CD4-positive, alpha-beta T cell (primary cell): ENCODE measurements at regions not wholly inside any gene's neighbourhood (a gene's known extent, or its start where the extent isn't known, plus 50 kb on each side); places are given as distances from the start of the nearest gene placed in this dataset.

Source experiments
- ATAC-seq: fragments of 200-7000 bp; cut with Tn5 transposase; one replicate; pipeline ENCODE4 v1.10.0; 2022; ENCODE audit warnings: mild to moderate bottlenecking; ENCODE audit not compliant: poor library complexity
- CTCF ChIA-PET: fragments of 350-600 bp; sonication (Branson Sonifier 250); formaldehyde crosslinking; loops from one replicate; lab custom pipeline; 2021; ENCODE audit warnings: antibody characterized with exemption, inconsistent platforms; lab: Charles Lee
- POLR2A ChIA-PET: fragments of 350-600 bp; sonication (Branson Sonifier 250); formaldehyde crosslinking; loops from one replicate; lab custom pipeline; 2021; ENCODE audit warnings: antibody characterized with exemption, inconsistent platforms; lab: Charles Lee
- DNase-seq, 14 experiments: peaks; one replicate each; pipeline ENCODE4 v3.0.0-alpha.2; 2013 to 2020; ENCODE audit warnings: mixed read lengths in 2 of 14
- H3K27ac ChIP-seq, 2 donors: one replicate each; pipeline versions ENCODE4 v1.5.1 to v1.7.0; 2013; ENCODE audit warnings: low read length in 2 of 2, low read depth in 1 of 2, mild to moderate bottlenecking in 1 of 2
- H3K27me3 ChIP-seq, 2 experiments: 1 replicate in 1 of 2; 2 replicates in 1 of 2; pipeline versions ENCODE4 v1.6.1 to v1.7.0; 2013; ENCODE audit warnings: low read length in 2 of 2, control low read depth in 1 of 2, mild to moderate bottlenecking in 1 of 2, moderate library complexity in 1 of 2; ENCODE audit not compliant: insufficient read depth in 2 of 2, control insufficient read depth in 1 of 2
- H3K36me3 ChIP-seq: one replicate; pipeline ENCODE4 v1.6.1; 2013; ENCODE audit warnings: low read length, control low read depth; ENCODE audit not compliant: insufficient read depth
- H3K4me1 ChIP-seq: one replicate; pipeline ENCODE4 v1.6.1; 2013; ENCODE audit warnings: low read length, control low read depth; ENCODE audit not compliant: insufficient read depth
- H3K4me3 ChIP-seq: one replicate; pipeline ENCODE4 v1.5.1; 2013; ENCODE audit warnings: mild to moderate bottlenecking, low read length, moderate library complexity
- H3K9me3 ChIP-seq, 2 experiments: 1 replicate in 1 of 2; 2 replicates in 1 of 2; pipeline versions ENCODE4 v1.6.1 to v1.7.0; 2013; ENCODE audit warnings: low read length in 2 of 2, mild to moderate bottlenecking in 2 of 2, control low read depth in 1 of 2, moderate library complexity in 1 of 2; ENCODE audit not compliant: control insufficient read depth in 1 of 2, insufficient read depth in 1 of 2
- H3K27ac Mint-ChIP-seq: one replicate; pipeline ENCODE4 v1.8.0; 2020; ENCODE audit warnings: mixed read lengths
- H3K27me3 Mint-ChIP-seq: one replicate; pipeline ENCODE4 v1.8.0; 2021; ENCODE audit warnings: mixed read lengths
- H3K36me3 Mint-ChIP-seq: one replicate; pipeline ENCODE4 v1.8.0; 2021; ENCODE audit warnings: low read depth, mixed read lengths
- H3K4me1 Mint-ChIP-seq: one replicate; pipeline ENCODE4 v1.8.0; 2021; ENCODE audit warnings: low read depth, mixed read lengths
- H3K4me3 Mint-ChIP-seq: one replicate; pipeline ENCODE4 v1.8.0; 2020; ENCODE audit warnings: mild to moderate bottlenecking, mixed read lengths
- H3K9me3 Mint-ChIP-seq: one replicate; pipeline ENCODE4 v1.8.0; 2020; ENCODE audit warnings: mixed read lengths
- intact Hi-C, 2 experiments: fragments of 100-400 bp; cut with DNase I in 1 of 2; cut with micrococcal nuclease in 1 of 2; formaldehyde crosslinking; loops; one replicate each; pipeline versions ENCODE4 v1.15.1 to v1.9.0; 2023 to 2025; cut with DNase I, micrococcal nuclease
- TF ChIP-seq, protein P1 (sequence below): fragments of 200-600 bp; IDR thresholded peaks from one replicate; pipeline ENCODE4 v1.8.0; 2022; ENCODE audit warnings: antibody characterized with exemption, mild to moderate bottlenecking

DNA sequence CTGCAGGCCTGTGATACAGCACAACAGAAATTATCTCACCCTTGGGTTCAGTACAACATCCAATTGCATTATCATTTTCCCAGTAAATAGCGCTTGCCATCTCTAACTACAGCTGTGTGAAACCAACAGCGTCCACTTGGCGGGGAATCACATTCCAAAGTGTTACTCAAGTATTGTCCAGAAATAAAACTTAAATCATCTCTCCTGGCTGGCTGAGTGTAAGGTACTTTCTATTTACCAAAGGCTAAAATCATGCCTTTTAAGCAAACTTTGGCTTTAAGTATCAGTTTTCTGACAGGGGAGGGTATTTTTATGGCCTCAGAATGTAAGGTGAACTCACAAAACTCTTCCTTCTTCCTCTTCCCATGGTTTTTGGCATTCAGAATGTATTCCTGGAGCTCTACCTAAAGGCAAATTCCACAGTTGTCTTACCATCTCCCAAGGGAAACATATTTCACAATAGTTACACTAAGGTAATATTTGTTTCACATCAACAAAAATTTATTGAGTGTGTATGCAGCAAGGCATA, 205.6 kb upstream of the MPDZ start:
- Histone ChIP-seq H3K27ac (no peak overlapping the region), H3K27me3 (no peaks in the 10 kb centered on the region), H3K4me3 (no peak overlapping the region), H3K4me1 (no peaks in the 10 kb centered on the region), H3K9me3 (no peaks in the 10 kb centered on the region), H3K36me3 (no peaks in the 10 kb centered on the region)
- ATAC-seq, result no peak
- POLR2A ChIA-PET, result no interaction called here
- Mint-ChIP-seq H3K4me3 (no peak overlapping the region), H3K4me1 (no peaks in the 10 kb centered on the region), H3K27me3 (no peaks in the 10 kb centered on the region), H3K27ac (no peak overlapping the region), H3K36me3 (no peaks in the 10 kb centered on the region), H3K9me3 (peaks cover 4% of the 10 kb centered on the region)
- intact Hi-C loops, result no loop called here
- TF ChIP-seq, protein P1, sequence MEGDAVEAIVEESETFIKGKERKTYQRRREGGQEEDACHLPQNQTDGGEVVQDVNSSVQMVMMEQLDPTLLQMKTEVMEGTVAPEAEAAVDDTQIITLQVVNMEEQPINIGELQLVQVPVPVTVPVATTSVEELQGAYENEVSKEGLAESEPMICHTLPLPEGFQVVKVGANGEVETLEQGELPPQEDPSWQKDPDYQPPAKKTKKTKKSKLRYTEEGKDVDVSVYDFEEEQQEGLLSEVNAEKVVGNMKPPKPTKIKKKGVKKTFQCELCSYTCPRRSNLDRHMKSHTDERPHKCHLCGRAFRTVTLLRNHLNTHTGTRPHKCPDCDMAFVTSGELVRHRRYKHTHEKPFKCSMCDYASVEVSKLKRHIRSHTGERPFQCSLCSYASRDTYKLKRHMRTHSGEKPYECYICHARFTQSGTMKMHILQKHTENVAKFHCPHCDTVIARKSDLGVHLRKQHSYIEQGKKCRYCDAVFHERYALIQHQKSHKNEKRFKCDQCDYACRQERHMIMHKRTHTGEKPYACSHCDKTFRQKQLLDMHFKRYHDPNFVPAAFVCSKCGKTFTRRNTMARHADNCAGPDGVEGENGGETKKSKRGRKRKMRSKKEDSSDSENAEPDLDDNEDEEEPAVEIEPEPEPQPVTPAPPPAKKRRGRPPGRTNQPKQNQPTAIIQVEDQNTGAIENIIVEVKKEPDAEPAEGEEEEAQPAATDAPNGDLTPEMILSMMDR, result no peak
- CTCF ChIA-PET, result no interaction called here
- DNase-seq, result no peak

DNA sequence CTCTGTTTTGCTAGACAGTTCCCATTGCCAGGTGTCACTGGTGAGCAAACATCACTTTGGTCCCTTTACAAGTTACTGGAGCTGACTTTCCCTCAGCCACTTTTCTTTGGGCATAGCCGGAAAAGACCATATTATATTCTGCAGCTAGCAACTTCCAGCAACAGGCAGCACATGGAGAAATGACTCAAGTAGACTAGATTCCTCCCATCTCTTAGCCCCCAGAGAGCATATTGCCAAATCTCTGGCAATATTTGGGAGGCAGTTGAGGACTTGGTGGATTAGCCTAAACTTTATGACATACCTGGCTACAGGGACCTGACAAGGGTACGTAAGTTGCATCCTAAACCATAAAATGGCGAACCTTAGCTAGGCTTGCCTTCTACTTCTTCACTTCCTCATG, 204.7 kb upstream of the MPDZ start:
- intact Hi-C loops, result no loop called here

DNA sequence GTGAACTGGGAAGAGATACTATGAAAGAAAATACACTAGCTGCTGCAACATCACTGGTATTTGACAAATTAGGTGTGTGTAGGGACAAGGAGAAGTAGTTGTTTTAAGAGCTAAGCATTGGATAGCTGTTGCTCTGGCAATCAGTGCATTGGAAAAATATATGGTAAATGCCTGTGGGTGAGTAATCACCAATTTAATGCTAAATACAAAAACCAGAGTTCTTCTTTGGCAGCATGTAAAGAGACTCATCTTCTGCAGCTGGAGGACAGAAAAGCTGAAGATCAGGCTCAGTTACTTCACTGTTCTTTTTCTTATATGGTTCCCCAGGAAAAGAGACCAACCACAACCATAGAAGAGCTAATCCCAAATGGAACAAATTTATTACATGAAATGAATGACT, 201.8 kb upstream of the MPDZ start:
- peaks cover 0 to 12% of the 10 kb centered on the region in 2 experiments for H3K9me3 ChIP-seq
- H3K4me3 Mint-ChIP-seq, result no peak overlapping the region
- H3K4me1 ChIP-seq, result no peaks in the 10 kb centered on the region
- H3K36me3 ChIP-seq, result no peaks in the 10 kb centered on the region
- H3K4me3 ChIP-seq, result no peak overlapping the region
- no peaks in the 10 kb centered on the region for H3K4me1 Mint-ChIP-seq
- no peak overlapping the region for H3K27ac Mint-ChIP-seq
- no peaks in the 10 kb centered on the region for H3K36me3 Mint-ChIP-seq
- intact Hi-C loops, result no loop called here
- ATAC-seq, result no peak
- H3K27me3 ChIP-seq, result no peaks in the 10 kb centered on the region
- DNase-seq, result no peak
- POLR2A ChIA-PET, result no interaction called here
- peaks cover 5% of the 10 kb centered on the region for H3K9me3 Mint-ChIP-seq
- H3K27ac ChIP-seq, result no peak overlapping the region
- H3K27me3 Mint-ChIP-seq, result no peaks in the 10 kb centered on the region
- TF ChIP-seq, protein P1, result no peak
- CTCF ChIA-PET, result no interaction called here

More for the DNA sequence above, 204.7 kb upstream of the MPDZ start:
- no peaks in the 10 kb centered on the region for H3K4me1 ChIP-seq
- Mint-ChIP-seq H3K27ac (no peak overlapping the region), H3K4me3 (no peak overlapping the region), H3K27me3 (no peaks in the 10 kb centered on the region), H3K4me1 (no peaks in the 10 kb centered on the region), H3K36me3 (no peaks in the 10 kb centered on the region), H3K9me3 (peaks cover 4% of the 10 kb centered on the region)
- H3K27me3 ChIP-seq, result no peaks in the 10 kb centered on the region
- H3K4me3 ChIP-seq, result no peak overlapping the region
- H3K27ac ChIP-seq, result no peak overlapping the region
- H3K9me3 ChIP-seq, result no peaks in the 10 kb centered on the region
- ChIA-PET POLR2A (no interaction called here), CTCF (no interaction called here)
- no peaks in the 10 kb centered on the region for H3K36me3 ChIP-seq
- TF ChIP-seq, protein P1, result no peak
- DNase-seq (no peak), ATAC-seq (no peak)
